Stomach (tissue), 4 donors: ENCODE measurements at regions not wholly inside any gene's neighbourhood (a gene's known extent, or its start where the extent isn't known, plus 50 kb on each side); places are given as distances from the start of the nearest gene placed in this dataset.

Source experiments
- CTCF ChIP-seq, 7 experiments: fragments of 450-650 bp in 4 of 7; fragments of 200-600 bp in 3 of 7; sonication (generic) in 3 of 7; IDR thresholded peaks; one replicate each; pipeline ENCODE4 v1.5.1; 2016 to 2019; ENCODE audit warnings: antibody characterized with exemption in 7 of 7, control low read depth in 2 of 7, mild to moderate bottlenecking in 1 of 7
- EP300 ChIP-seq: sonication (generic); formaldehyde crosslinking; IDR thresholded peaks from one replicate; pipeline ENCODE4 v1.6.1; 2017; ENCODE audit warnings: antibody characterized with exemption
- POLR2A ChIP-seq, 4 donors: fragments of 450-650 bp; IDR thresholded peaks; one replicate each; pipeline ENCODE4 v1.6.1; 2016; ENCODE audit warnings: antibody characterized with exemption in 4 of 4, control low read depth in 2 of 4, mild to moderate bottlenecking in 1 of 4, moderate library complexity in 1 of 4
- POLR2AphosphoS5 ChIP-seq, 3 donors: sonication (generic); formaldehyde crosslinking; IDR thresholded peaks; one replicate each; pipeline ENCODE4 v1.6.1; 2016; ENCODE audit warnings: antibody characterized with exemption in 3 of 3

DNA sequence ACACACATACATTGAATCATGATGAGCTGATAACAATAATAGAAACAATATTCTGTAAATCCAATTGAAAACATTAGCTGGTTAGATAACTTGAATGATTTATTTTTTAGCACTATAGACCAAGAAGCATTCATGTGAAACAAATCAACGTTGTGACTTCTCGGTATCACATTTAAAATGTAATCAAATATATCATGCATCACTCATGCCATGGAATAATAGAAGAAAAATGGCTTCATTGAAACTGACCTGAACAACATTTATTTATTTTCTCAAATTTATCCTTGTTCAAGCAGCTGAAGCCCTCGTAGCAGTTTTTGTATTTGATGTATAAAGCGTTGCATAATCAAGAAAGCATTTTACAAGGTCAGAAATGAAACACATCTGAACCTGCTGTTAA is 299.6 kb upstream of the CDH18 start:
- TF ChIP-seq CTCF (IDR thresholded peaks at IDR 0.05) (no peak), POLR2AphosphoS5 (IDR thresholded peaks at IDR 0.05) (no peak), EP300 (no peak), POLR2A (IDR thresholded peaks at IDR 0.05) (no peak)
